Endothelial cell of umbilical vein (primary cell): ENCODE measurements at regions not wholly inside any gene's neighbourhood (a gene's known extent, or its start where the extent isn't known, plus 50 kb on each side); places are given as distances from the start of the nearest gene placed in this dataset.

Experiments
- BruUV-seq: library from RNA; stranded (reverse); fragments of 400-500 nt; replicated peaks from 2 replicates; lab custom pipeline; 2021; lab: Mats Ljungman, UMichigan
- CTCF ChIA-PET: fragments of 300-600, 350-600 bp; sonication (Branson Sonifier 250); formaldehyde crosslinking; loops from one replicate; lab custom pipeline; 2021; ENCODE audit warnings: antibody characterized with exemption, inconsistent platforms; lab: Charles Lee
- POLR2A ChIA-PET: fragments of 300-600, 350-600 bp; sonication (Branson Sonifier 250); formaldehyde crosslinking; loops from one replicate; lab custom pipeline; 2021; ENCODE audit warnings: antibody characterized with exemption, inconsistent platforms; lab: Charles Lee
- DNase-seq: peaks from one replicate; pipeline ENCODE4 v3.0.0-alpha.2; 2011; ENCODE audit warnings: low read depth, low spot score
- FAIRE-seq: peaks from 2 replicates; lab custom pipeline; 2011; peaks lifted over from hg19 to GRCh38; lab: Jason Lieb, UNC
- H2AFZ ChIP-seq: 2 replicates; pipeline ENCODE4 v1.6.0; 2012; ENCODE audit warnings: low read depth, low read length, control low read depth, inconsistent platforms
- H3K27ac ChIP-seq: 2 replicates; pipeline ENCODE4 v1.5.1; 2011; ENCODE audit warnings: low read depth, mild to moderate bottlenecking, control low read depth, low read length, moderate library complexity; ENCODE audit not compliant: insufficient read depth
- H3K27me3 ChIP-seq, 2 experiments: 2 replicates each; pipeline versions ENCODE4 v1.6.0 to v1.6.1; 2011; ENCODE audit warnings: low read length in 2 of 2, mixed read lengths in 1 of 2; ENCODE audit not compliant: control insufficient read depth in 2 of 2, insufficient read depth in 2 of 2
- H3K36me3 ChIP-seq, 2 experiments: 2 replicates in 1 of 2; 3 replicates in 1 of 2; pipeline ENCODE4 v1.5.1; 2011; ENCODE audit warnings: low read length in 2 of 2, mild to moderate bottlenecking in 1 of 2, moderate library complexity in 1 of 2; ENCODE audit not compliant: control insufficient read depth in 2 of 2, insufficient read depth in 2 of 2; ENCODE audit errors: extremely low read depth in 1 of 2
- H3K4me1 ChIP-seq: 3 replicates; pipeline ENCODE4 v1.5.1; 2011; ENCODE audit warnings: mild to moderate bottlenecking, low read length; ENCODE audit not compliant: control insufficient read depth, insufficient read depth; ENCODE audit errors: extremely low read depth
- H3K4me2 ChIP-seq: 2 replicates; pipeline ENCODE4 v1.6.1; 2011; ENCODE audit warnings: low read length, control low read depth, mixed read lengths; ENCODE audit not compliant: insufficient read depth
- H3K4me3 ChIP-seq, 3 experiments: fragments of 200-600 bp in 1 of 3; sonication (generic), shearing (Covaris generic) in 1 of 3; replicated peaks in 1 of 3; 2 replicates each; pipeline ENCODE4 v1.5.1; 2011 to 2016; ENCODE audit warnings: control low read depth in 3 of 3, low read length in 3 of 3, mild to moderate bottlenecking in 2 of 3, inconsistent platforms in 1 of 3, low read depth in 1 of 3, moderate library complexity in 1 of 3; ENCODE audit not compliant: insufficient read depth in 1 of 3
- H3K79me2 ChIP-seq: 2 replicates; pipeline ENCODE4 v1.6.0; 2012; ENCODE audit warnings: low read length, inconsistent platforms; ENCODE audit not compliant: control insufficient read depth, insufficient read depth
- H3K9ac ChIP-seq: replicated peaks from 2 replicates; pipeline ENCODE3; 2011; ENCODE audit warnings: low read length, control low read depth; ENCODE audit not compliant: insufficient read depth; ENCODE audit errors: extremely low read depth
- H3K9me1 ChIP-seq: replicated peaks from 3 replicates; pipeline ENCODE4 v1.6.0; 2011; ENCODE audit warnings: mild to moderate bottlenecking, low read length; ENCODE audit not compliant: control insufficient read depth, insufficient read depth; ENCODE audit errors: extremely low read depth
- H3K9me3 ChIP-seq: replicated peaks from 2 replicates; pipeline ENCODE4 v1.5.1; 2012; ENCODE audit warnings: low read length, inconsistent platforms; ENCODE audit not compliant: control insufficient read depth, insufficient read depth
- H4K20me1 ChIP-seq: replicated peaks from 2 replicates; pipeline ENCODE3; 2011; ENCODE audit warnings: mild to moderate bottlenecking, low read length; ENCODE audit not compliant: control insufficient read depth, insufficient read depth; ENCODE audit errors: extremely low read depth
- CTCF ChIP-seq, 2 donors: IDR thresholded peaks; 1 replicate in 1 of 2; 2 replicates in 1 of 2; pipeline ENCODE4 v1.5.1; 2011; ENCODE audit warnings: low read length in 2 of 2, mild to moderate bottlenecking in 2 of 2, moderate library complexity in 2 of 2, control low read depth in 1 of 2, inconsistent platforms in 1 of 2, low read depth in 1 of 2; ENCODE audit not compliant: insufficient read depth in 1 of 2; ENCODE audit errors: extremely low read depth in 1 of 2
- EZH2 ChIP-seq: IDR thresholded peaks from 2 replicates; pipeline ENCODE4 v1.6.1; 2012; ENCODE audit warnings: borderline replicate concordance, low read depth, mild to moderate bottlenecking, moderate library complexity, low read length, inconsistent platforms; ENCODE audit not compliant: severe bottlenecking
- FOS ChIP-seq: IDR thresholded peaks from 2 replicates; pipeline ENCODE4 v1.6.1; 2011; ENCODE audit warnings: mild to moderate bottlenecking, low read length, moderate library complexity, borderline replicate concordance; ENCODE audit not compliant: insufficient read depth
- GATA2 ChIP-seq: IDR thresholded peaks from 2 replicates; pipeline ENCODE4 v1.7.0; 2011; ENCODE audit warnings: low read depth, mild to moderate bottlenecking, moderate library complexity, mixed read lengths, low read length; ENCODE audit not compliant: insufficient read length, insufficient read depth
- JUN ChIP-seq: IDR thresholded peaks from 2 replicates; pipeline ENCODE4 v1.6.1; 2011; ENCODE audit warnings: borderline replicate concordance, low read depth; ENCODE audit not compliant: insufficient read length, insufficient read depth
- MAX ChIP-seq: IDR thresholded peaks from 2 replicates; pipeline ENCODE4 v1.6.1; 2011; ENCODE audit not compliant: insufficient read depth, insufficient read length
- MYC ChIP-seq: IDR thresholded peaks from one replicate; pipeline ENCODE4 v1.6.1; 2011; ENCODE audit warnings: mild to moderate bottlenecking, low read depth, low read length
- POLR2A ChIP-seq: IDR thresholded peaks from 2 replicates; pipeline ENCODE4 v1.6.1; 2012; ENCODE audit warnings: low read depth, mild to moderate bottlenecking, control low read depth, low read length
- POLR2AphosphoS5 ChIP-seq: IDR thresholded peaks from 2 replicates; pipeline ENCODE4 v1.6.1; 2012; ENCODE audit warnings: low read depth, mild to moderate bottlenecking, control low read depth, low read length, moderate library complexity; ENCODE audit not compliant: insufficient read depth
- dilution Hi-C: fragments of 300-500 bp; cut with MboI; formaldehyde crosslinking; loops from one replicate; pipeline ENCODE4 v1.15.0; 2019; ENCODE audit warnings: low sequenced_read_pairs; ENCODE audit not compliant: extremely low pct_ligation_motif_present
- intact Hi-C: fragments of 100-400 bp; cut with micrococcal nuclease; formaldehyde crosslinking; loops from one replicate; pipeline ENCODE4 v1.10.0; 2022

DNA sequence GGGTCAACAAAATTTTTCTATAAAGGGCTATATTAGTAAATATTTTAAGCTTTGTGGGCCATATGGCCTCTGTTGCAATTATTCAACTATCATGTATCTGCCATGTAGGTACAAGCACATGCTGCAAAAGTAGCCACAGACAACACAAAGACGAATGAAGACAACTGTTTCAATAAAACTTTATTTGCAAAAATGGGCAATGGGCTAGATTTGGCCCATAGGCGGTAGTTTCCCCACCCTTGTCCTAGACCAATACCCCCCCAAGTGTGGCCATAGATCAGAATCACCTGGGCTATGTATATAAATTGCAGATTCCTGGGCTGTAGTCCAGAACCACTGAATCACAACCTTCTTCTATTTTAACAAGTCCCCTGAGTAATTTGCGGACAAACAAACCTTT, 331.0 kb upstream of the PSMD7 start:
- no peak overlapping the region for H3K4me3 ChIP-seq
- intact Hi-C loops = no loop called here
- POLR2A ChIA-PET = no interaction called here
- H3K4me1 ChIP-seq = no peaks in the 10 kb centered on the region
- H3K79me2 ChIP-seq = no peaks in the 10 kb centered on the region
- H2AFZ ChIP-seq = no peak overlapping the region
- no peaks in the 10 kb centered on the region for H3K9me1 ChIP-seq
- H3K27ac ChIP-seq = no peak overlapping the region
- CTCF ChIA-PET = no interaction called here
- no peak overlapping the region for H3K9ac ChIP-seq
- no peak overlapping the region for H3K4me2 ChIP-seq
- no TSS peak for BruUV-seq
- no peaks in the 10 kb centered on the region for H3K9me3 ChIP-seq
- FAIRE-seq (no peak), DNase-seq (no peak)
- H4K20me1 ChIP-seq = no peaks in the 10 kb centered on the region
- H3K27me3 ChIP-seq = no peaks in the 10 kb centered on the region
- TF ChIP-seq POLR2AphosphoS5 (no peak), EZH2 (no peak), MAX (no peak), GATA2 (no peak), POLR2A (no peak)
- dilution Hi-C loops = no loop called here
- no peaks in the 10 kb centered on the region for H3K36me3 ChIP-seq

DNA sequence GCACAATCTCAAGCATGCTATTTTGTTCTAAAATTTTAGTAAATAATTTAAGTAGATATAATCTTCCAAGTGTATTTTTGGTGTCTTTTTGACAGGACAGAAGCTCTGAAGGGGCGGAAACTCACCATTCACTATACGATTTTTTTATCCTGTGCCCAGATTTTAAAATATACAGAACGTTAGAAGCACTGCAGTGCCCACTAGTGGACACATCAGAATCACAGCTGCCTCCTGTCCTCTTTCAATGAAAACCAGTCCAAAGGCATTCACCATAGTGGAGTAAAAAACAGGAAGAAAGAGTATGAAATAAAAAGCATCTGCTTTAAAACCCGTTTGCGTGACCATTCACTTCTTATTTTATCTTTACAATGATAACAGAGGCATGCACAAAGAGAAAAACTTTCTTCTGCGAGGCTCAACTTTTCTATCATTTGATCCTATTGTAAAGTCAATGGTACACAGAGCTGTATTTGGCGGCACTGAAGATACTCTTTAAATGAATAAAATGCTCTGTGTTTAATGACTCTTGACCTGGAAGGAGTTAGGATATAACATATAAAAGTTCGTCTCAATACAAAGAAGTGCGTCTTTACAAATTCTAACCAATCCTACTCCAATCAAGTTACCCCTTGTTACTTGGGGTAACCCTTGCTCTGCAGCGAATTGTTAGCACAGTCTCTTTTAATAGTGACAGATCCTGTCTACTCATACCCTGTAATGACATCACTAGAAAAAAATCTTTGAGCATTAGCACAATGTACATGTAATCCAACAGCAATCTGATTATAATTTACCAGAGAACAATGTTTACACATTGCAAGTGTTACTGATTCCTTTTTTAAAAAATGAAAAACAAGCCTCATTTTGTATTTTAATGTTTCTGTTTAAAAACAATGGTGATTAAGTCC, 339.8 kb upstream of the PSMD7 start:
- Histone ChIP-seq H4K20me1 (no peaks in the 10 kb centered on the region), H3K4me3 (no peak overlapping the region), H3K36me3 (no peaks in the 10 kb centered on the region), H3K9me1 (no peaks in the 10 kb centered on the region), H3K4me1 (no peaks in the 10 kb centered on the region), H3K27me3 (no peaks in the 10 kb centered on the region), H2AFZ (no peak overlapping the region), H3K4me2 (no peak overlapping the region), H3K79me2 (no peaks in the 10 kb centered on the region), H3K9me3 (no peaks in the 10 kb centered on the region), H3K9ac (no peak overlapping the region), H3K27ac (no peak overlapping the region)
- dilution Hi-C loops = no loop called here
- CTCF ChIA-PET = interaction anchor here (0.7 to 3.3 kb wide), 20 partner anchors 17 to 1890 kb away, joined by 3 to 28 read pairs (median 3); no protein-coding TSS in a partner anchor
- POLR2A ChIA-PET = no interaction called here
- FAIRE-seq (no peak), DNase-seq (peak; percentile 53)
- TF ChIP-seq EZH2 (no peak), GATA2 (no peak), MAX (no peak), MYC (no peak), POLR2A (no peak), POLR2AphosphoS5 (no peak), FOS (no peak), CTCF (IDR thresholded peaks at IDR 0.05; ENCODE audit: extremely low read depth in 1 of 2, insufficient read depth in 1 of 2, low read depth in 1 of 2, low read length in 2 of 2) (peak; percentile 69 to 72), JUN (no peak)
- intact Hi-C loops = loop anchor here (1.0 to 10.0 kb wide), 6 partner anchors 318 to 1892 kb away; partner anchors contain the start of gene HPR
- BruUV-seq = no TSS peak
